CD14-positive monocyte (primary cell): ENCODE measurements at regions not wholly inside any gene's neighbourhood (a gene's known extent, or its start where the extent isn't known, plus 50 kb on each side); places are given as distances from the start of the nearest gene placed in this dataset.

Experiments
- DNase-seq, 3 donors: peaks; one replicate each; pipeline ENCODE4 v3.0.0-alpha.2; 2011 to 2022
- H2AFZ ChIP-seq: 2 replicates; pipeline ENCODE4 v1.6.0; 2012; ENCODE audit warnings: mild to moderate bottlenecking, low read depth, low read length, inconsistent platforms; ENCODE audit not compliant: insufficient read depth, poor library complexity, severe bottlenecking
- H3K27ac ChIP-seq, 2 donors: 1 replicate in 1 of 2; 2 replicates in 1 of 2; pipeline ENCODE4 v1.5.1; 2012 to 2013; ENCODE audit warnings: low read length in 2 of 2, control low read depth in 1 of 2, inconsistent platforms in 1 of 2, low read depth in 1 of 2, mild to moderate bottlenecking in 1 of 2
- H3K27me3 ChIP-seq, 2 donors: one replicate each; pipeline versions ENCODE4 v1.6.0 to v1.6.1; 2011 to 2013; ENCODE audit warnings: low read length in 2 of 2; ENCODE audit not compliant: control insufficient read depth in 2 of 2, insufficient read depth in 2 of 2
- H3K36me3 ChIP-seq, 2 donors: replicated peaks in 1 of 2; 1 replicate in 1 of 2; 2 replicates in 1 of 2; pipeline versions ENCODE4 v1.5.1 to v1.6.1; 2012 to 2013; ENCODE audit warnings: low read length in 2 of 2, control low read depth in 1 of 2, inconsistent platforms in 1 of 2, mild to moderate bottlenecking in 1 of 2; ENCODE audit not compliant: insufficient read depth in 2 of 2, control insufficient read depth in 1 of 2
- H3K4me1 ChIP-seq, 2 donors: 1 replicate in 1 of 2; 2 replicates in 1 of 2; pipeline versions ENCODE4 v1.5.1 to v1.6.1; 2012 to 2013; ENCODE audit warnings: low read length in 2 of 2, control low read depth in 1 of 2, inconsistent platforms in 1 of 2, mild to moderate bottlenecking in 1 of 2, moderate library complexity in 1 of 2; ENCODE audit not compliant: insufficient read depth in 2 of 2, control insufficient read depth in 1 of 2
- H3K4me2 ChIP-seq: replicated peaks from 2 replicates; pipeline ENCODE3; 2012; ENCODE audit warnings: low read length, moderate library complexity, mild to moderate bottlenecking; ENCODE audit not compliant: poor library complexity, severe bottlenecking; ENCODE audit errors: extremely low read depth
- H3K4me3 ChIP-seq, 3 experiments: fragments of 200-600 bp in 1 of 3; sonication (generic) in 1 of 3; replicated peaks in 1 of 3; 1 replicate in 2 of 3; 2 replicates in 1 of 3; pipeline ENCODE4 v1.5.1; 2011 to 2013; ENCODE audit warnings: low read length in 3 of 3, mild to moderate bottlenecking in 3 of 3, control low read depth in 2 of 3, low read depth in 2 of 3, inconsistent platforms in 1 of 3, moderate library complexity in 1 of 3
- H3K79me2 ChIP-seq: 2 replicates; pipeline ENCODE4 v1.6.0; 2012; ENCODE audit warnings: mild to moderate bottlenecking, control low read depth, inconsistent platforms, low read length, moderate library complexity; ENCODE audit not compliant: insufficient read depth
- H3K9ac ChIP-seq: 2 replicates; pipeline ENCODE4 v1.6.0; 2017; ENCODE audit warnings: low read length, mild to moderate bottlenecking; ENCODE audit not compliant: insufficient read depth, poor library complexity, severe bottlenecking
- H3K9me3 ChIP-seq, 2 donors: replicated peaks in 1 of 2; 1 replicate in 1 of 2; 2 replicates in 1 of 2; pipeline versions ENCODE4 v1.5.1 to v1.6.1; 2012 to 2013; ENCODE audit warnings: low read length in 2 of 2, control low read depth in 1 of 2; ENCODE audit not compliant: control insufficient read depth in 1 of 2, insufficient read depth in 1 of 2
- H4K20me1 ChIP-seq: 2 replicates; pipeline ENCODE4 v1.6.0; 2012; ENCODE audit warnings: mild to moderate bottlenecking, low read length, control low read depth, moderate library complexity; ENCODE audit not compliant: insufficient read depth
- H3K27ac Mint-ChIP-seq, 7 donors: one replicate each; pipeline ENCODE4 v1.8.0; 2020; ENCODE audit warnings: mild to moderate bottlenecking in 7 of 7, mixed read lengths in 7 of 7, moderate library complexity in 6 of 7, inconsistent platforms in 2 of 7
- H3K27me3 Mint-ChIP-seq, 3 donors: one replicate each; pipeline ENCODE4 v1.8.0; 2021 to 2022; ENCODE audit warnings: low read depth in 3 of 3, mild to moderate bottlenecking in 3 of 3, mixed read lengths in 3 of 3, moderate library complexity in 3 of 3, inconsistent platforms in 1 of 3
- H3K36me3 Mint-ChIP-seq, 2 donors: one replicate each; pipeline ENCODE4 v1.8.0; 2020; ENCODE audit warnings: mixed read lengths in 2 of 2, inconsistent platforms in 1 of 2, mild to moderate bottlenecking in 1 of 2
- H3K4me1 Mint-ChIP-seq: one replicate; pipeline ENCODE4 v1.8.0; 2020; ENCODE audit warnings: mild to moderate bottlenecking, mixed read lengths
- H3K4me3 Mint-ChIP-seq, 2 donors: one replicate each; pipeline ENCODE4 v1.8.0; 2020; ENCODE audit warnings: mild to moderate bottlenecking in 2 of 2, mixed read lengths in 2 of 2, moderate library complexity in 1 of 2
- H3K9me3 Mint-ChIP-seq, 7 donors: one replicate each; pipeline ENCODE4 v1.8.0; 2020 to 2022; ENCODE audit warnings: mixed read lengths in 7 of 7, mild to moderate bottlenecking in 6 of 7, moderate library complexity in 6 of 7, inconsistent platforms in 2 of 7
- CTCF ChIP-seq: fragments of 200-600 bp; IDR thresholded peaks from one replicate; pipeline ENCODE4 v1.8.0; 2022; ENCODE audit warnings: antibody characterized with exemption, mild to moderate bottlenecking
- WGBS: methylation state at CpG from one replicate; pipeline ENCODE4 v1.1.5; 2013; ENCODE audit warnings: missing lambda C conversion rate; ENCODE audit not compliant: insufficient coverage; 5-methylcytosine and 5-hydroxymethylcytosine counted together
- intact Hi-C, 2 donors: fragments of 100-400 bp; cut with micrococcal nuclease; formaldehyde crosslinking; loops; one replicate each; pipeline versions ENCODE4 v1.15.0 to v1.15.1; 2023

- no peak overlapping the region for H2AFZ ChIP-seq
- H3K36me3 Mint-ChIP-seq = no peaks in the 10 kb centered on the region
- no peak overlapping the region for H3K4me3 ChIP-seq
- no peak overlapping the region for H3K27ac ChIP-seq
- no peak overlapping the region for H3K4me3 Mint-ChIP-seq
- H3K9ac ChIP-seq = no peak overlapping the region
- H3K27ac Mint-ChIP-seq = no peak overlapping the region
- H3K9me3 Mint-ChIP-seq = peaks cover 0 to 4% (median 2%) of the 10 kb centered on the region in 7 donors
- no peaks in the 10 kb centered on the region for H3K4me1 ChIP-seq
- no peak for TF ChIP-seq CTCF
- no peaks in the 10 kb centered on the region for H3K4me1 Mint-ChIP-seq
- no peaks in the 10 kb centered on the region for H3K36me3 ChIP-seq
- peaks cover 0 to 3% of the 10 kb centered on the region in 2 donors for H3K9me3 ChIP-seq
- H3K27me3 Mint-ChIP-seq = no peaks in the 10 kb centered on the region
- no peak for DNase-seq
- H3K27me3 ChIP-seq = no peaks in the 10 kb centered on the region
- no peaks in the 10 kb centered on the region for H3K79me2 ChIP-seq
- intact Hi-C loops = no loop called here
- H4K20me1 ChIP-seq = no peaks in the 10 kb centered on the region
- WGBS = no CpG with 5 or more reads among the region's 5 CpGs
- H3K4me2 ChIP-seq = no peak overlapping the region
Observed at GRCh38 chr3:103470498-103470897, 1035.7 kb downstream of the ZPLD1 start.

- H3K79me2 ChIP-seq = no peaks in the 10 kb centered on the region
- H3K4me1 ChIP-seq = no peaks in the 10 kb centered on the region
- no peaks in the 10 kb centered on the region for H4K20me1 ChIP-seq
- H3K27ac ChIP-seq = no peak overlapping the region
- H3K4me3 ChIP-seq = no peak overlapping the region
- H3K36me3 Mint-ChIP-seq = no peaks in the 10 kb centered on the region
- H3K9me3 Mint-ChIP-seq = peaks cover 0 to 6% (median 3%) of the 10 kb centered on the region in 7 donors
- no peak overlapping the region for H2AFZ ChIP-seq
- H3K36me3 ChIP-seq = no peaks in the 10 kb centered on the region
- H3K9me3 ChIP-seq = no peaks in the 10 kb centered on the region
- H3K27me3 Mint-ChIP-seq = no peaks in the 10 kb centered on the region
- H3K27me3 ChIP-seq = no peaks in the 10 kb centered on the region
- no peak overlapping the region for H3K27ac Mint-ChIP-seq
- H3K4me3 Mint-ChIP-seq = no peak overlapping the region
- no peak overlapping the region for H3K4me2 ChIP-seq
- no peaks in the 10 kb centered on the region for H3K4me1 Mint-ChIP-seq
- intact Hi-C loops = no loop called here
- no peak overlapping the region for H3K9ac ChIP-seq
- no peak for TF ChIP-seq CTCF
- no peak for DNase-seq
Observed at GRCh38 chr3:103494011-103494410, 1059.2 kb downstream of the ZPLD1 start.
